HG02981 (cell line): ENCODE measurements at regions not wholly inside any gene's neighbourhood (a gene's known extent, or its start where the extent isn't known, plus 50 kb on each side); places are given as distances from the start of the nearest gene placed in this dataset.
"Not testable (repeated sequence)": the region's sequence is repeated elsewhere in the genome, so short reads cannot be mapped to it uniquely, and the experiment has no call there.

Source experiments
- ATAC-seq: cut with Tn5 transposase; IDR thresholded peaks from one replicate; pipeline ENCODE4 v1.9.1; 2021; ENCODE audit warnings: mild to moderate bottlenecking, moderate library complexity; ENCODE audit not compliant: unreplicated experiment

- ATAC-seq = no peak
Observed at GRCh38 chr5:42066131-42066530, 141.1 kb downstream of the FBXO4 start.

DNA sequence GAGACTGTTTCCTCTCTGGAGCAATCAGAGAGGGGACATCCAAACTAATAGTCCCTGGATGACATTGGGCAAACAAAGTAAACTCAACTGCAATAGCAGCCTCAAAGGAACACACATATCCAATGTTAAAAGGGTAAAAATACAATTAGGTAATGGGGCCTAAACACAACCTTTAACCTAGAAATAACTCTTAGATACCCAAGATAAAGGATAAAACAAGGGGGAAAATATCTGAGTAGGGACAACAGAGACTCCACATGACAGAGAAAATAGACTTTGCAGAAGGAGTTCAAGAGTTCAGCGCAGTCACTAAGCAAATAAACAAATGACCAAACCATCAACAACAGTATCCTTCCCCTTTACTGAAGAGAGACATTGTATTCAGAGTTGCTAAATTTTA lies 149.3 kb downstream of the FBXO4 start:
- no peak for ATAC-seq

DNA sequence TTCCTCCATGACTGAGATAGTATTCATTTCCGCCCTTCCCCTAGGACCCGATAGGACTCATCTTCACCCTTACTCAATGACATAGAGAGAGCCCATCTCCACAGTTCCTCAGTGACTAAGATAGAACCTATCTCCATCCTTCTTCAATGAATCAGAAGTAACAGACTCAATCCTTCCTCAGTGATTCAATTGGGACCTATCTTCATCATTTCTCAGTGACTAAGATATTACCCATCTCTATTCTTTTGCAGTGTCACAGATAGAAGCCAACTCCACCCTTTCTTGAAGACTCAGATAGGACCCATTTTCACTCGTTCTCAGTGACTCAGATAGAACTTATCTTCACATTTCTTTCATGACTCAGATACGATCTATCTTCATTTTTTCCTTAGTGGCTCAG lies 164.6 kb downstream of the FBXO4 start:
- no peak for ATAC-seq

GRCh38 chr5:42090162-42090561 lies 165.1 kb downstream of the FBXO4 start:
- ATAC-seq = no peak

GRCh38 chr5:42099846-42100245 lies 174.8 kb downstream of the FBXO4 start:
- ATAC-seq = not testable (repeated sequence)

DNA sequence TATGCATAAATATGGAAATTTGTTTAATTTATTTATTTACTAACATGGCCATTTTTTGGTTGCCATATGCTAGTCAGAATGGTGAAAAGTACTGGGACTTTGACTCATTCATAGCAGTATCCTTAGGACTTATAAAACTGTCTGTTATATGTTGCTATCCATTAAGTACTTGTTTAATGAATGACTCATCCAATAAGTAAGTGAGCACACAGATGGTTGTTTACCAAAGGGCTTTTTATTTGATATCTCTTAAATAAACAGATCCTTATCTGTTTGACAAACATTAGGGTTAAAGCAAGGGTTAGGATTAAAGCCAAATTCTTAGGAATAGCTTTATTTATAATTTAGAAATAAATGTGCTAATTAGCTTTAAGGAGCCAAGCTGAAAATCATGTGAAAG lies 183.4 kb downstream of the FBXO4 start:
- ATAC-seq = no peak

- no peak for ATAC-seq
Observed at GRCh38 chr5:42109006-42109572, 184.0 kb downstream of the FBXO4 start.

DNA sequence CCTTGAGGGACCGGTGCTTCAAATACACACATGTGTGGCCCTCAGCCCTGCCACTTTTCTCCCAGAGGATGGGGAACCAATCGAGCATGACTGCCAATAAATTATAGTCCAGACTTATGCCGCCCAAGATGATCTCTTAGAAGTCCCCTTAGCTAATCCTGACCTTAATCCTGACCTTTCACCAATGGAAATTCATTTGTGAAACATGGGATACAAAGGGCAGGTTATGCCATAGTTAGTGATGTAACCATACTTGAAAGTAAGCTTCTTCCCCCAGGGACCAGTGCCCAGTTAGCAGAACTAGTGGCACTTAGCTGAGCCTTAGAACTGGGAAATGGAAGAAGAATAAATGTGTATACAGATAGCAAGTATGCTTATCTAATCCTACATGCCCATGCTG lies 190.6 kb downstream of the FBXO4 start:
- not testable (repeated sequence) for ATAC-seq

- no peak for ATAC-seq
Observed at GRCh38 chr5:42120070-42120469, 195.0 kb downstream of the FBXO4 start.

- ATAC-seq = no peak
Observed at GRCh38 chr5:42121401-42121800, 196.3 kb downstream of the FBXO4 start.

- no peak for ATAC-seq
Observed at GRCh38 chr5:42131081-42131480, 206.0 kb downstream of the FBXO4 start.

DNA sequence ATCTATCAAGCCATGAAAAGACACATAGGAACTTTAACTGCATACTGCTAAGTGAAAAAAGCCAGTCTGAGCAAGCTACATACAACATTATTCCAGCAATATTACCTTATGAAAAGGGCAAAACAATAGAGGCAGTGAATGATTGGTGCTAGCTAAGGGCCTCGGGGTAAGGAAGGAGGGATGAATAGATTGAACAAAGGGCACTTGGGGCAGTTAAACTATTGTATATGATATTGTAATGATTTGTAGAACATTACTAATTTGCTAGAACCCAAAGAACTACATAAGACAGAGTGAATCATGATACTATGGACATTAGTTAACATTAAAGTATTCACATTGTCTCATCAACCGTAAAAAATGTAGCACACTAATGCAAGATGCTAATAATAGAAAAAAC lies 218.3 kb downstream of the FBXO4 start:
- ATAC-seq = no peak

DNA sequence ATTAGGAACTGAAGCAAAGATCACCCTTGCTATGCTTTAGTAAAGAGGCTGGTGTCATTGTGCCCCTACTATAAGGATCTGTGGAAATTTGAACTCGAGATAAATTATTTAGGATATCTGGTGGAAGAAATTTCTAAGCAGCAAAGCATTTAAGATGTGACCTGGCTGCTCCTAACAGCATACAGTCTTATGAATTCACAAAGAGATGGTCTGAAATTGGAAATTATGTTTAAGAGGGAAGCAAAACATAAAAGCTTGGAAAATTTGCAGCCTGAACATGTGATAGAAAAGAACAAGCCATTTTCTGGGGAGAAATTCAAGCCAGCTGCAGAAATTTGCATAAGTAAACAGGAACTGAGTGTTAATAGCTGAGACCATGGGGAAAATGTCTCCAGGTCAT lies 223.7 kb downstream of the FBXO4 start:
- no peak for ATAC-seq

- no peak for ATAC-seq
Observed at GRCh38 chr5:42157215-42157614, 232.1 kb downstream of the FBXO4 start.

GRCh38 chr5:42163083-42163482 lies 238.0 kb downstream of the FBXO4 start:
- ATAC-seq = no peak

GRCh38 chr5:42168091-42168670 lies 243.1 kb downstream of the FBXO4 start:
- ATAC-seq = no peak

DNA sequence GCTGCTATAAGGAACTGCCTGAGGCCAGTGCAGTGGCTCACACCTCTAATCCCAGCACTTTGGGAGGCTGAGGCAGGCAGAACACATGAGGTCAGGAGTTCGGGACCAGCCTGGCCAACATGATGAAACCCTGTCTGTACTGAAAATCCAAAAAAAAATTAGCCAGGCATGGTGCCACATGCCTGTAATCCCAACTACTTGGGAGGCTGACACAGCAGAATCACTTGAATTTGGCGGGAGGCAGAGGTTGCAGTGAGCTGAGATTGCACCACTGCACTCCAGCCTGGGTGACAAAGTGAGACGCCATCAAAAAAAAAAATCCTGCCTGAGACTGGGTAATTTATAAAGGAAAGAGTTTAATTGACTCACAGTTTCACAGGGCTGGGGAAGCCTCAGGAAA lies 247.1 kb upstream of the GHR start:
- ATAC-seq = not testable (repeated sequence)

GRCh38 chr5:42179843-42180242 lies 243.4 kb upstream of the GHR start:
- ATAC-seq = not testable (repeated sequence)

DNA sequence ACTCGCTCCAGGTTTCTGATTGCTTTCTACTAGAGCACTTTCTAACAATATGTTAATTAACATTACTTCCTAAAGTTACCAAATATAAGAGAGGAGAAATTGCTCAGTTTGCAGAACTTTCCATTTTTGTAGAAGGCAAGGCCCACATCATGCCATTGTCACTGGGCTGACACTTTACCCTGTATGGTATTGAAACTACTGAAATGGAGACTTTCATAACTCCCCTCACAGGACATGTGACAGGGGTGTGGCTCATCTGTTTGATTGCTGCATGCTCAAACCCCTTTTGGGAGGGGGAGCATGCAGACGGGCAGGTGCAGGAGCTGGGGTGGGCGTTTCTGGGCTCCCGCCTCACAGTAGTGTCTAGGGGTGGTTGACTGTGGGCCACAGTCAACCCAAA lies 206.3 kb upstream of the GHR start:
- no peak for ATAC-seq

GRCh38 chr5:42217791-42218190 lies 205.4 kb upstream of the GHR start:
- no peak for ATAC-seq

DNA sequence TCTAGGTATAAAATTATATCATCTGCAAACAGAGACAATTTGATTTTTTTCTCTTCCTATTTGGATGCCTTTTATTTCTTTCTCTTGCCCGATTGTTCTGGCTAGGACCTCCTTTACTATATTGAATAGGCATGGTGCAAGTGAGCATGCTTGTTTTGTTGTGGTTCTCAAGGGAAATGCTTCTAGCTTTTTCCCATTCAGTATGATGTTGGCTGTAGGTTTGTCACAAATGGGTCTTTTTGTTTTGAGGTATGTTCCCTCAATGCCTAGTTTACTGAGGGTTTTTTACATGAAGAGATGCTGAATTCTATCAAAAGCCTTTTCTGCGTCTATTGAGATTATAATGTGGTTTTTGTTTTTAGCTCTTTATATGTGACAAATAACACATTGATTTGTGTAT lies 198.2 kb upstream of the GHR start:
- no peak for ATAC-seq

GRCh38 chr5:42228279-42228678 lies 195.0 kb upstream of the GHR start:
- no peak for ATAC-seq

GRCh38 chr5:42230839-42231238 lies 192.4 kb upstream of the GHR start:
- no peak for ATAC-seq
